ENCODE measurements at regions not wholly inside any gene's neighbourhood (a gene's known extent, or its start where the extent isn't known, plus 50 kb on each side); places are given as distances from the start of the nearest gene placed in this dataset.

DNA sequence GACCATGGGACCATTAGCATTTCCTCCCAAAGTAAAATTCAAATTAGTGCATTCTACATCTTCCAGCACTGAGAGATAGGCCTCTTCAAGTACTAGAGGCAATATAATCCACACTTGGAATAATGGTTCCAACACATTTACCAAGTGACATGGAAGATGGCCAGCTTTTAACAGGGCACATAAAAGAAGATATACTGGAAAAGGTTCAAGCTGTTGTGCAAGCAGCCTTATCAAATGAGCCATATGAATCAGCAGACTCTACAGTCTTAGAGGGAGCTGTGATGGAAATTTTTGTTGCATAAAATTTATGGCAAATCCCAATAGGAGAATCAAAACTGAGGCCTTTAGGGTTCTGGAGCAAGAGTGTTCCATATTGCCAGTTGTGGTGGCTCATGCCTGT, 526.6 kb upstream of the IRAK1BP1 start (continued):
- no peak for TF ChIP-seq ZBTB26 (tag by site-specific recombination; optimal IDR thresholded peaks at IDR 0.05)
- no peak for TF ChIP-seq ZNF433 (tag by site-specific recombination; IDR thresholded peaks at IDR 0.05; ENCODE audit: low read depth)
- no peak for TF ChIP-seq ZNF311 (tag by site-specific recombination; IDR thresholded peaks at IDR 0.05; ENCODE audit: borderline replicate concordance)
- no peak for TF ChIP-seq ZNF449 (tag by site-specific recombination; IDR thresholded peaks at IDR 0.05)

GRCh38 chr6:78345882-78346281, 521.5 kb upstream of the IRAK1BP1 start:
- Histone ChIP-seq H3K4me1 (ENCODE audit: control insufficient read depth, insufficient read depth, low read length) (no peaks in the 10 kb centered on the region), H3K4me3 (ENCODE audit: low read depth, low read length) (no peak overlapping the region), H3K36me3 (ENCODE audit: control insufficient read depth in 2 of 2, insufficient read depth in 1 of 2, low read length in 2 of 2) (no peaks in the 10 kb centered on the region; a peak in 1 of 3 replicates), H3K9me3 (ENCODE audit: control insufficient read depth, insufficient read depth, low read depth, low read length) (no peaks in the 10 kb centered on the region), H3K27ac (ENCODE audit: extremely low read depth, low read depth, low read length) (no peak overlapping the region)
- ChIA-PET CTCF (no interaction called here), POLR2A (no interaction called here)
- TF ChIP-seq ZNF223 (tag by site-specific recombination; IDR thresholded peaks at IDR 0.05) (no peak), ZNF2 (tag by site-specific recombination; IDR thresholded peaks at IDR 0.05) (no peak), ZNF184 (tag by site-specific recombination; IDR thresholded peaks at IDR 0.05) (no peak), ZNF785 (tag by site-specific recombination; IDR thresholded peaks at IDR 0.05) (no peak), BCL11B (tag by site-specific recombination; IDR thresholded peaks at IDR 0.05; ENCODE audit: low read depth) (no peak), ZNF580 (tag by site-specific recombination; IDR thresholded peaks at IDR 0.05) (no peak), ZNF529 (tag by site-specific recombination; IDR thresholded peaks at IDR 0.05; ENCODE audit: insufficient replicate concordance) (no peak), ZXDB (tag by site-specific recombination; IDR thresholded peaks at IDR 0.05) (no peak), ZNF394 (tag by site-specific recombination; IDR thresholded peaks at IDR 0.05; ENCODE audit: borderline replicate concordance) (no peak), ZNF324 (tag by site-specific recombination; IDR thresholded peaks at IDR 0.05) (no peak), ZSCAN30 (tag by site-specific recombination; IDR thresholded peaks at IDR 0.05) (no peak), ZFHX2 (tag by site-specific recombination; conservative IDR thresholded peaks at IDR 0.05) (no peak), ZBTB26 (tag by site-specific recombination; optimal IDR thresholded peaks at IDR 0.05) (no peak), HOXA7 (CRISPR knock-in tag; IDR thresholded peaks at IDR 0.05; ENCODE audit: borderline replicate concordance) (no peak), ZBTB48 (tag by site-specific recombination; IDR thresholded peaks at IDR 0.05) (no peak)
- TF ChIP-seq, protein P1, sequence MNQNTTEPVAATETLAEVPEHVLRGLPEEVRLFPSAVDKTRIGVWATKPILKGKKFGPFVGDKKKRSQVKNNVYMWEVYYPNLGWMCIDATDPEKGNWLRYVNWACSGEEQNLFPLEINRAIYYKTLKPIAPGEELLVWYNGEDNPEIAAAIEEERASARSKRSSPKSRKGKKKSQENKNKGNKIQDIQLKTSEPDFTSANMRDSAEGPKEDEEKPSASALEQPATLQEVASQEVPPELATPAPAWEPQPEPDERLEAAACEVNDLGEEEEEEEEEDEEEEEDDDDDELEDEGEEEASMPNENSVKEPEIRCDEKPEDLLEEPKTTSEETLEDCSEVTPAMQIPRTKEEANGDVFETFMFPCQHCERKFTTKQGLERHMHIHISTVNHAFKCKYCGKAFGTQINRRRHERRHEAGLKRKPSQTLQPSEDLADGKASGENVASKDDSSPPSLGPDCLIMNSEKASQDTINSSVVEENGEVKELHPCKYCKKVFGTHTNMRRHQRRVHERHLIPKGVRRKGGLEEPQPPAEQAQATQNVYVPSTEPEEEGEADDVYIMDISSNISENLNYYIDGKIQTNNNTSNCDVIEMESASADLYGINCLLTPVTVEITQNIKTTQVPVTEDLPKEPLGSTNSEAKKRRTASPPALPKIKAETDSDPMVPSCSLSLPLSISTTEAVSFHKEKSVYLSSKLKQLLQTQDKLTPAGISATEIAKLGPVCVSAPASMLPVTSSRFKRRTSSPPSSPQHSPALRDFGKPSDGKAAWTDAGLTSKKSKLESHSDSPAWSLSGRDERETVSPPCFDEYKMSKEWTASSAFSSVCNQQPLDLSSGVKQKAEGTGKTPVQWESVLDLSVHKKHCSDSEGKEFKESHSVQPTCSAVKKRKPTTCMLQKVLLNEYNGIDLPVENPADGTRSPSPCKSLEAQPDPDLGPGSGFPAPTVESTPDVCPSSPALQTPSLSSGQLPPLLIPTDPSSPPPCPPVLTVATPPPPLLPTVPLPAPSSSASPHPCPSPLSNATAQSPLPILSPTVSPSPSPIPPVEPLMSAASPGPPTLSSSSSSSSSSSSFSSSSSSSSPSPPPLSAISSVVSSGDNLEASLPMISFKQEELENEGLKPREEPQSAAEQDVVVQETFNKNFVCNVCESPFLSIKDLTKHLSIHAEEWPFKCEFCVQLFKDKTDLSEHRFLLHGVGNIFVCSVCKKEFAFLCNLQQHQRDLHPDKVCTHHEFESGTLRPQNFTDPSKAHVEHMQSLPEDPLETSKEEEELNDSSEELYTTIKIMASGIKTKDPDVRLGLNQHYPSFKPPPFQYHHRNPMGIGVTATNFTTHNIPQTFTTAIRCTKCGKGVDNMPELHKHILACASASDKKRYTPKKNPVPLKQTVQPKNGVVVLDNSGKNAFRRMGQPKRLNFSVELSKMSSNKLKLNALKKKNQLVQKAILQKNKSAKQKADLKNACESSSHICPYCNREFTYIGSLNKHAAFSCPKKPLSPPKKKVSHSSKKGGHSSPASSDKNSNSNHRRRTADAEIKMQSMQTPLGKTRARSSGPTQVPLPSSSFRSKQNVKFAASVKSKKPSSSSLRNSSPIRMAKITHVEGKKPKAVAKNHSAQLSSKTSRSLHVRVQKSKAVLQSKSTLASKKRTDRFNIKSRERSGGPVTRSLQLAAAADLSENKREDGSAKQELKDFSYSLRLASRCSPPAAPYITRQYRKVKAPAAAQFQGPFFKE (tag by site-specific recombination; IDR thresholded peaks at IDR 0.05; ENCODE audit: borderline replicate concordance), result no peak
- TF ChIP-seq, protein P2, sequence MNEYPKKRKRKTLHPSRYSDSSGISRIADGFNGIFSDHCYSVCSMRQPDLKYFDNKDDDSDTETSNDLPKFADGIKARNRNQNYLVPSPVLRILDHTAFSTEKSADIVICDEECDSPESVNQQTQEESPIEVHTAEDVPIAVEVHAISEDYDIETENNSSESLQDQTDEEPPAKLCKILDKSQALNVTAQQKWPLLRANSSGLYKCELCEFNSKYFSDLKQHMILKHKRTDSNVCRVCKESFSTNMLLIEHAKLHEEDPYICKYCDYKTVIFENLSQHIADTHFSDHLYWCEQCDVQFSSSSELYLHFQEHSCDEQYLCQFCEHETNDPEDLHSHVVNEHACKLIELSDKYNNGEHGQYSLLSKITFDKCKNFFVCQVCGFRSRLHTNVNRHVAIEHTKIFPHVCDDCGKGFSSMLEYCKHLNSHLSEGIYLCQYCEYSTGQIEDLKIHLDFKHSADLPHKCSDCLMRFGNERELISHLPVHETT (tag by site-specific recombination; IDR thresholded peaks at IDR 0.05), result no peak
- TF ChIP-seq, protein P3, sequence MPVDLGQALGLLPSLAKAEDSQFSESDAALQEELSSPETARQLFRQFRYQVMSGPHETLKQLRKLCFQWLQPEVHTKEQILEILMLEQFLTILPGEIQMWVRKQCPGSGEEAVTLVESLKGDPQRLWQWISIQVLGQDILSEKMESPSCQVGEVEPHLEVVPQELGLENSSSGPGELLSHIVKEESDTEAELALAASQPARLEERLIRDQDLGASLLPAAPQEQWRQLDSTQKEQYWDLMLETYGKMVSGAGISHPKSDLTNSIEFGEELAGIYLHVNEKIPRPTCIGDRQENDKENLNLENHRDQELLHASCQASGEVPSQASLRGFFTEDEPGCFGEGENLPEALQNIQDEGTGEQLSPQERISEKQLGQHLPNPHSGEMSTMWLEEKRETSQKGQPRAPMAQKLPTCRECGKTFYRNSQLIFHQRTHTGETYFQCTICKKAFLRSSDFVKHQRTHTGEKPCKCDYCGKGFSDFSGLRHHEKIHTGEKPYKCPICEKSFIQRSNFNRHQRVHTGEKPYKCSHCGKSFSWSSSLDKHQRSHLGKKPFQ (tag by site-specific recombination; IDR thresholded peaks at IDR 0.05), result no peak

All from HEK293 (cell line).